ENCODE measurements at regions not wholly inside any gene's neighbourhood (a gene's known extent, or its start where the extent isn't known, plus 50 kb on each side); places are given as distances from the start of the nearest gene placed in this dataset.

GRCh38 chr10:2908851-2909630, 158.3 kb upstream of the PFKP start:
- peaks cover 0 to 3% (median 1%) of the 10 kb centered on the region in 4 donors for H3K27me3 ChIP-seq (ENCODE audit: control insufficient read depth in 4 of 4, insufficient read depth in 4 of 4, low read length in 3 of 4)
- H3K4me1 ChIP-seq (ENCODE audit: control insufficient read depth in 4 of 4, insufficient read depth in 4 of 4, low read length in 3 of 4) = no peaks in the 10 kb centered on the region
- H3K36me3 ChIP-seq (ENCODE audit: control insufficient read depth in 4 of 4, insufficient read depth in 3 of 4, low read depth in 1 of 4, low read length in 3 of 4) = no peaks in the 10 kb centered on the region
- H3K9me3 ChIP-seq (ENCODE audit: control insufficient read depth in 4 of 4, low read length in 3 of 4) = no peaks in the 10 kb centered on the region
- no peak for TF ChIP-seq CTCF (IDR thresholded peaks at IDR 0.05; ENCODE audit: low read depth, low read length, missing input control)
- TF ChIP-seq ATF3 (IDR thresholded peaks at IDR 0.05) = no peak
- no peak for TF ChIP-seq HNF4G (IDR thresholded peaks at IDR 0.05)
- no peak for TF ChIP-seq ZBTB33 (IDR thresholded peaks at IDR 0.05)
- TF ChIP-seq JUND (IDR thresholded peaks at IDR 0.05) = no peak
- no peak for TF ChIP-seq FOXA2 (IDR thresholded peaks at IDR 0.05)
- TF ChIP-seq GABPA (IDR thresholded peaks at IDR 0.05 in 1 of 2, conservative IDR thresholded peaks at IDR 0.05 in 1 of 2) = no peak
- TF ChIP-seq NR2F2 (IDR thresholded peaks at IDR 0.05) = no peak
- H3K27ac ChIP-seq (ENCODE audit: low read depth in 1 of 2, low read length in 2 of 2) = no peak overlapping the region
- no peak overlapping the region for H3K9ac ChIP-seq (ENCODE audit: low read depth in 1 of 2, low read length in 2 of 2)
- DNase-seq (ENCODE audit: low spot score) = no peak
- H3K4me3 ChIP-seq (ENCODE audit: low read depth in 1 of 3, low read length in 3 of 3) = no peak overlapping the region
- 60% methylated on average over 19 of the region's 19 CpGs for WGBS

GRCh38 chr10:2906974-2907373, 160.4 kb upstream of the PFKP start:
- 87% methylated on average over 2 of the region's 2 CpGs for WGBS
- no peak for DNase-seq (ENCODE audit: low spot score)
- Histone ChIP-seq H3K36me3 (ENCODE audit: control insufficient read depth in 4 of 4, insufficient read depth in 3 of 4, low read depth in 1 of 4, low read length in 3 of 4) (no peaks in the 10 kb centered on the region), H3K9ac (ENCODE audit: low read depth in 1 of 2, low read length in 2 of 2) (no peak overlapping the region), H3K4me3 (ENCODE audit: low read depth in 1 of 3, low read length in 3 of 3) (no peak overlapping the region), H3K4me1 (ENCODE audit: control insufficient read depth in 4 of 4, insufficient read depth in 4 of 4, low read length in 3 of 4) (no peaks in the 10 kb centered on the region), H3K27me3 (ENCODE audit: control insufficient read depth in 4 of 4, insufficient read depth in 4 of 4, low read length in 3 of 4) (peaks cover 0 to 9% (median 0%) of the 10 kb centered on the region in 4 donors), H3K9me3 (ENCODE audit: control insufficient read depth in 4 of 4, low read length in 3 of 4) (no peaks in the 10 kb centered on the region), H3K27ac (ENCODE audit: low read depth in 1 of 2, low read length in 2 of 2) (no peak overlapping the region)
- TF ChIP-seq SP1 (IDR thresholded peaks at IDR 0.05) (no peak), HNF4G (IDR thresholded peaks at IDR 0.05) (no peak), ZBTB33 (IDR thresholded peaks at IDR 0.05) (no peak), MAX (IDR thresholded peaks at IDR 0.05) (no peak), TAF1 (conservative IDR thresholded peaks at IDR 0.05) (no peak), ATF3 (IDR thresholded peaks at IDR 0.05) (no peak), FOXA2 (IDR thresholded peaks at IDR 0.05) (no peak), HNF4A (conservative IDR thresholded peaks at IDR 0.05) (no peak), EGR1 (IDR thresholded peaks at IDR 0.05; ENCODE audit: low read depth in 2 of 2) (no peak), FOXA1 (IDR thresholded peaks at IDR 0.05) (no peak), REST (IDR thresholded peaks at IDR 0.05) (no peak), GABPA (IDR thresholded peaks at IDR 0.05 in 1 of 2, conservative IDR thresholded peaks at IDR 0.05 in 1 of 2) (no peak), CTCF (IDR thresholded peaks at IDR 0.05; ENCODE audit: low read depth, low read length, missing input control) (no peak)
